T-helper 2 cell (primary cell): ENCODE measurements at regions not wholly inside any gene's neighbourhood (a gene's known extent, or its start where the extent isn't known, plus 50 kb on each side); places are given as distances from the start of the nearest gene placed in this dataset.

Source experiments
- DNase-seq, 5 experiments: peaks; one replicate each; pipeline versions ENCODE4 v3.0.0 to v3.0.0-alpha.2; 2012 to 2022

DNA sequence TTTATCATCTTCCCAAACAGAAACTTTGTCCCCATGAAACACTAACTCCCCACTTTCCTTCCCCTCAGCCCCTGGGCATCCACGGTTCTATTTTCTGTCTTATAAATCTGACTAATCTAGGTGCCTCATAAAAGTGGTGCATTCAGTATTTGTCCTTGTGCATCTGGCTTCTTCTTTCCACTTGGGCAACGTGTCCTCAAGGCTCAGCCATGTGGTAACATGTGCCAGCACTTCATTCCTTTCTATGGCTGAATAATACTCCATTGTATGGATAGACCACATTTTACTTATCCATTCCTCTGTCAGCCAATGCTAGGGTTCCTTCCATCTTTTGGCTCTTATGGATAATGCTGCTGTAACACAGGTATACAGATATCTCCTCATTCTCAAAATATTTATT is 305.0 kb upstream of the RUNX1 start:
- no peak for DNase-seq

DNA sequence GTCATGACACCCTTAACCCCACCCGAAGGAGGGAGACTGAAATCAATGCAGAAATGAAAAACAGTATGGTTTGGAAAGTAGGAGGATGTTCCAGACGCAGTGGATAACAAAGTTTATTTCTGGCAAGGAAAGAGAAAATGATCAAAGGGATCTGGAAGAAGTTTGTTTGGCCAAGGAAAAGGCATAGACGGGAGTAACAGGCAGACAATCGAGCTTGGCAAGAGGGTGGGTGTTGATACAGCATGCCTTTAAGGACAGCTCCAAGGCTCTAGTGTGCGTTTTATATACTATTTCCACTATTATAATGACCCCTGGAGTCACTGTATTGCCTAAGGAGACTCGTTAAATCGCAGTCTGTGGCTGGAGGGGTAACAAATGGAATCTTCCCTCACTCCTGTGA is 303.7 kb upstream of the RUNX1 start:
- no peak for DNase-seq

DNA sequence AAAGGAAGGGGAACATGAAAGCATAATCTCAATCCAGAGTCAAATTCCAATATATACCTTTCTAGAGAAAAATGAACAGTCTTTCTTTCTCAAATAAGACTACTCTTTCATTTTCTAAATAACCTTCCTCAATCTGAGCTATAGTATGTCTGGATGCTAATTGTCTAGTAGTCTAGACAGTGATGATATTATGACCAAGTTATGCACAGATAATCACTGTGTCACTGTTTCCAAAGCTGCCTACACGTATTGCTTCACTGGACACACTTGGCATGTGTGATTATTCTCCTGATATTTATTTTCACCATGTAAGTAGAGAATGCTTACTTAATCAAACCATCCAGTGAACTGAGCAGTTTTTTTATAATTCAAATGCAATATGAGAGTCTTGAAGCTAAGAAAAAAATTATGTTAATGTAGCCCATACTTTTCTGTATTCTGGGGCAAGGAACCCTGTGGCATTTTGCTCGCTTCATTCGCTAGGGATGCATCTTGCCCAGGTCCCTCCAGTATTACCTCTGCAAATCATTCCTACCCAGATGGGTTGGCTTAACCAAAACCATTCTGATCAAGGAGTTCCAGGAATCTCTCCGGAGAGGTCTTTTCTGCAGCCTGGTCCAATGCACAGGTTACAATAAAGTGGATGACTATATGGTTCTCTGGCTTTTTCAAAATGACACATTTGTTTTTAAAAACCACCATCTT is 303.1 kb upstream of the RUNX1 start:
- DNase-seq: no peak

DNA sequence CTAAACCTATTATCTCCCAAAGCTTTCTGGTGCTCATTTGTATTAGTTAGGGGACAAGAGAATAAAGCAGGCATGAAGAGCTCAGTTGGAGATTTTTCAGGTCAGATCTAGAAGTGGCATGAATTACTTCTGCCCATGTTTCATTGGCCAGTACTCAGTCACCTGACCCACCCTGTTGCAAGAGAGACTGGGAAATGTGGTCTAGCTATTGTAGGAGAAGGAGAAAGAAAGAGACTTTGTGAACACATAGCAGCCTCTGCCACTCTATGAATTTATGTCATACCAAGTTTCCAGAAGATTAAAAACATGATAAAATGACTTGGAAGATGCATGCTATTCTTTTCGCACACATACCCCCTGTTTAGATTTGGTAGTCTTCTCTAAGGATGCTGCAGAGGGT is 302.3 kb upstream of the RUNX1 start:
- no peak for DNase-seq

DNA sequence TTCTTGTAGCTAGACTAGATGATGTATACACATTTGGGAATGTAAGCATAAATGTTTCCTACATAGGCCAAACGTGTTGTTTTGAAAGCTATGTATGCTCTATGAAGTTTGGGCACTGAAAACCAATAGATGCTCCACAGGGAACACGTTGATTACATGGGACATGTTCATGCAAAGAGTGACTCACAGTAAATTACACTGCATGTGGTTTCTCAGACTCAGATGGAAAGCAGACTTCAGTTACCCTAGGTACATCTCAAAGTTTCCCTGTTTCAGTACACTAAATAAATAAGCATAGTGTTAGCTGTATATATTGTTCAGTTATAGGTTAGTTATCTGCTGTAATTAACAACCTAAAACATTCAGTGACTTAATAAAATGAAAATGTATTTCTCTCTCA is 301.9 kb upstream of the RUNX1 start:
- DNase-seq: peak in 1 of 5 experiments; percentile 45

DNA sequence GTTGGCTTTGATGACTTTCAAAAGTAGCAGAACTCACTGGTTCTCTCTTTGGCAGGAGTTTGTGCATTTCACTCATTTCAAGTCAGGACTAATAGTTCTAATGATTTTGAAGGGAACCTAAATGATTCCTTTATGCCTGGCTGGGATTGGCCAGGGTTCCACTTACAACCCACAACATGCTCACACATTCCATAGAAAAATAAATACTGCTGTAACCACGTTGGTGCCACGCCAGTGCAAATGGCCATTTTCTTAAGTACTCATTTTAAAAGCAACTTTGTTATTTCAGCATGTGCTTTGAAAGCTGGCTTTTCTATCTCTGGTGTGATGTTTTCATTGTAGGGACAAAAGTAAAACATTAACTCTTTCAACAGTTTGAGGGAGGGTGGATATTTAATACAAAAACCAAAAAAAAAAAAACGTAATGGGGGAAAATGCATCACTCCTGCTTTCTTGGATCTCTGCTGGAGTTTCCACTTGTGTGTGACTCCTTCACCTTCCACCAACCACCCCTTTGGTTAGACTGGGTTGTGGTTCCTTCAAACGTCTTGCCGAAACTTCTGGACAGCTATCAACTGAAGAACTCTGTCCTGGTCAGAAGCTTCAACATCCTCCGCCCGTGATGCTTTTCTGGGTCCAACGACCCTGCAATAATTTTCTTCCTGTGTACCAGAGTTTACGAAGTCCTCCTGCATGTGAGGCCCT is 300.4 kb upstream of the RUNX1 start:
- no peak for DNase-seq

DNA sequence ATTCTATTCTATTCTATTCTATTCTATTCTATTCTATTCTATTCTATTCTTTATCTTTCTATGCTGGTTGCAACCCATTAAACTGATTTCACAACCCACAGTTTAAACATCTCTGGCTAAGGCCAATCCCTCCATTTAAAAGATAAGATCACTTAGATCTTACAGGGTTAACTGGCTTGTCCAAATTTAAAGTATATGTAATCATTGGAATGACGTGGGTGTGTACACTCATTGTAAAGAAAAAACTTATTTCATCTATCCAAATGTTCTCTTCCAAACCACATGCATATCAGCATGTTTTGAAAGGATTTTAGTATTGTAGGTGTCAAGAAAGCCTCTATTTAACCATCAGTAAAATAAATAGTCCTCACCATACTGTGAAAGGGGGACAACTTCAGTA is 299.6 kb upstream of the RUNX1 start:
- DNase-seq: no peak

DNA sequence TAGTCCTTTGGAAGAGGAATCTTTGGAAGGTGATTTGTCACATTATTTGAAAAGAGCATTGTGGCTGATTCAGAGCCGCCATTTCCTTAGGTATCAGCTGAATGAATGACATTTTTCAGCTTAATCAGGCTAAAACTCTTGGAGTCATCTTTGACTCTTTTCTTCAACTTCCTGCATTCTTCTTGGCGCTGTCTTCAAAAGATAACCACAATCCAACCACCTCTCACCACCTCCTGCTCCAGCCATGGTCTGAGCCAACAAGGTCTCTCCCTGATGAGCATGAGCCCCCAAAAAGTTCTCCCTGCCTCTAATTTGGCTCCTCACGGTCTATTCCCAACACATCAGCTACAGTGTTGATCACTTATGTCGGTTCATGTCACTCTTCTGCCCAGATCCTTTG is 297.6 kb upstream of the RUNX1 start:
- DNase-seq: no peak

DNA sequence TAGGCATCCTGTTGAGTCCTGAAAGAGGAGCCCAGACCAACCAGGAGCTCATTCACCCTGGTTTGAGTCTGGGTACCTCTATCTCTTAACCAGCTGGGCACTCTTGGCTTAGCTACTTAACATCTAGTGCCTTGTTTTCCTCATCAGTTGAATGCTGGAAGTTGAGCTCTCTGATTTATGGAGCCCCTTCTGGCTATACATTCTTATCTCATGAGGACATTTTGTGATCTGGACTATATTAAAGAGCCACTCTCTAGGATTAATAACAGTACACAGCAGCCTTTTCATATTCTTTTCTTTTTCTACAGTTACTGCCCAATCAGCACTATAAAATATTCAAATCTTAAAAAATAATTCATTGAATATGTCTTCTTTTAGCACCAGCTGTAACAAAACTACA is 296.9 kb upstream of the RUNX1 start:
- no peak for DNase-seq

DNA sequence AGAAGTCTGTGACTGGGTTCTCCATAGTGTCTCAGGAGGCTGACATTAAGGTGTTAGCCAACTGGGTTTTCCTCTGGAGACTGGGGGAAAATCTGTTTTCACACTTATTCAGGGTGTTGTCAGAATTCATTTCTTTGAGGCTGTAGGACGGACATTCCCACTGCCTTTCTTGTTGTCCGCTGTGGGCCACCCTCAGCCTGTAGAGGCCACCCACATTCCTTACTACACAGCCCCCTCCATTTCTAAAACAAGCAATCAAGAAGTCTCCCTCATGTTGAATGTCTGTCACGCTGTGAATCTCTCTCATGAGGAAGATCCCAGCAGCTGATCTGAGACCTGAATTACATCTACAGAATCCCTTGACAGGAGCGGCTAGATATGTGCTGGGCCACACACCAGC is 295.5 kb upstream of the RUNX1 start:
- DNase-seq: no peak

DNA sequence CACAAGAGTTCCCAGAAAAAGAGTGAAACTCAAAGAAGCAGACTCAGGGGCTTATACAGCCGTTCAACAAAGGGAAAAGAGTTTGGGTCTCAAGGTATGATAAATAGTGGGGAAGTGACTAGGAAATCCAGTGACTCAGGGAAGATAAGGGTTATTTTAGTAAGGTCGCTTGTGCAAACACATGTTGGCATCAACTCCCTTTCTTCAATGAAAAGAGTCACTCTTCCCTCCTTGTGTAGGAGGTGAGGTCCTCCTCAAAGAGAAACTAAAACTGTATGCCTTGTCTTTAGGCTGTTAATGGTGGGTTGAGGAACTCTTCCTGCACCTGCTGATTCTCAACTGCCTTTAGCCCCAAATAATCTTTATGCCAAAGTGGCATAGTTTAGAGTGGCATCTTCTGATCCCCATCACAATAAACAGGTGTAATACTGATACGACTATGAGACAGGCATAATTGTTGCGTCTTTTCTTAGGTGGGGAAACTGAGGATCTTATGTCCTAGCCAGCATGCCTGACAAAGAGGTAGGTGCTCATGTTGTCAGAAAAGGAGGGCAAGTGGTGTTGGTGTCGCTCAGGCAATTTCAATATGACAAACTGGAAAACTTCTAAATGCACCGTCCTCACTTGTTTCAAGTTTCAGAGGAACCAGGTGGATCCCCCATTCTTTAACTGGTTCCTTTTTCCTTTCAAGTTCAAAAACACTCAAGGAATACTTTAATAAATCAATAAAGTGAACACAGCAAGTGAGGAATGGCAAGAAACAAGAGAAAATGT is 294.1 kb upstream of the RUNX1 start:
- DNase-seq: peak in 1 of 5 experiments; percentile 61

DNA sequence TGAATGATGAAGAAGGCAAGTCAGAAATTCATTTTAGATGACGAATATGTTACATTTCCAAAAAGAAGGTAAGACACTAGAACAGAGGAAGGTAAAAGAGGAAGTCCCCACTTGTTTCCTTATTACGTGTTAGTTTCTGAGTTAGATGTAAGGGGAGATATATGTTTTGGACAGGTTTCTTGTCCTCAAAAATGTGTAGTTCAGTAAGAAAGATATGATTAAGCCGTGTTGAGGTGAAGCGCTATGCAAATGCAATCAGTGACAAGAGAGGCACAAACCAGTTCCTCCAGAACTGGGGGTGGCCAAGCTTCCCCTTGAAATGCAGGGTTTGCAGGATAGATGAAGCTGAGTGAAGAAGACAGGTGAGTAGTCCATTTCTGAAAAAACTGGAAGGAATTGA is 293.3 kb upstream of the RUNX1 start:
- peak in 2 of 5 experiments; percentile 18 to 90 for DNase-seq

DNA sequence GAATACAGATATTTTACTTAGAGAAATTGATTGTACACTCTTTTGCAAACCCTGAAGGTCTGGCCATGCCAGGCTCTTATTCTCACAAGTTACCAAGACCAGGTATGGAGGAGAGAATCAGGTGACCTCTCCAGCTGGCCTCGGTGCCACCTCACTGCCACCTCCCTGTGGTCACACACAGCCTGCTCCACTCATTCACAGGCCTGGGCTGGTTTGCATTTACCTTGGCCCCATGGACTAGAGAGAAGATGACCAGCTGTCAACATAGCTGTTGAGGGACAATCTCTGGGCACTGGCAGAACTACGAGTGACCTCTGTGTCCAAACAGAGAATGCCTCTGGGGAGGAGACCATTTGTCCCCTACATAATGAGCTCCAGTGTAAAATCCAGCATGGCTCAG is 291.2 kb upstream of the RUNX1 start:
- no peak for DNase-seq

DNA sequence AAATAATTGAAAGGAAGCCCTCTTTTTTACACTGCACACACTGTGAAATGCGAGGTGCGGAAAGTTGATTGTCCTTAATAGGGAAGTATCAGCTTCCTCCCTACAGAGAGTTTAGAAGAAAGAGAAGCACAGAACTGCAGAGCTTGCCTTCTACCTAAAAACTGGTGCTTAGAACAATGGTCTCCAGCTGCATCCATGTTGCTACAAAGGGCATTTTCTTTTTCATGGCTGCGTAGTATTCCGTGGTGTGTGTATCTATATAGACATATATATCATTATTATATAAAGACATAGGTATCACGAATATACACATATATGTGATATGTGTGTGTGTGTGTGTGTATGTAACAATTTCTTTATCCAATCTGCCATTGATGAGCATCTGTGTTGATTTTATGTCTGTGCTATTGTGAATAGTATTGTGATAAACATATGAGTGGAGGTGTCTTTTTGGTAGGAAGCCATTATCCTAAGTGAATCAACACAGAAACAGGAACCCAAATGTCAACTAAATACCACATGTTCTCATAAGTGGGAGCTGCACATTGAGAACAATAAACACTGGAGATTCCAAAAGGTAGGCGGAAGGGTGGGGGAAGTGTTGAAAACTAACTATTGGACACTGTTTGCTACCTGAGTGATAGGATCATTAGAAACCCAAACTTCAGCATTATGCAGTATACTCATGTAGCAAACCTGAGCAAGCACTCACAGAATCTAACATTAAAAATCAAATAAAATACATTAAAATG is 290.0 kb upstream of the RUNX1 start:
- no peak for DNase-seq

DNA sequence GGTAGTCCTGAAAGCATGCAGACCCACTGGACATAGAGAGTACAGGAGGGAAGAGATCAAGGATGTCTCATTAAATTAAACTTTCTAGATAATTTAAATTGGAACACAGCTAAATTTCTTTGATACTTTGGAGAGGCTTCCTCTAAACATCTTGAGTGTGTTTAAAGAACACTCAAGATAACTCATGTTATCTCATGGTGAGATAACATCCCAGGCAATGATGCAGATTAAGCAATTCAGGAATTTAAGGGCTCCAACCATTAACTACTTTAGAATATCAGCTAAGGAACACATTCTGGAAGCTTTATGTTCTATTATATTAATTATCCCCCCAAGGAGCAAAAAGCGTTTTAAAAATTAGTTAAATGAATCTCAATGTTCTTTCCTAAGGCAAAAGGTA is 289.2 kb upstream of the RUNX1 start:
- no peak for DNase-seq

DNA sequence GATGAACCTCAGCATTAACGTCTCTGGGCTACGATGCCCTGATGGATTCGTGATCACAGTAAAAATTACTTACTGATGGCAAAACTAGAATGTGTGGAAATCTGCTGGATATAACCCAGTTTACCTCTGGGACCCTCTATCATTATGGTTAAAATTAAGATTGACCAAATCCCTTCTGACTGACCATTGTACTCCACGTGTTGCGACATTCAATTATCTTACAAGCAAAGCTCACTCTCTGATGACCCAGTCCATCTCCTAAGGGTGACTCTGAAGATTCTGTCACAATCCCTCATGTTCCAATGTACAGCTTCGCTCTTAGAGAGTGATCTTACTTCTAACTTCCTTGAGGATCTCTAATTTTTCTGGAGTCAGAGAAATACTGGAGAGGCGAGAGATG is 288.5 kb upstream of the RUNX1 start:
- no peak for DNase-seq

DNA sequence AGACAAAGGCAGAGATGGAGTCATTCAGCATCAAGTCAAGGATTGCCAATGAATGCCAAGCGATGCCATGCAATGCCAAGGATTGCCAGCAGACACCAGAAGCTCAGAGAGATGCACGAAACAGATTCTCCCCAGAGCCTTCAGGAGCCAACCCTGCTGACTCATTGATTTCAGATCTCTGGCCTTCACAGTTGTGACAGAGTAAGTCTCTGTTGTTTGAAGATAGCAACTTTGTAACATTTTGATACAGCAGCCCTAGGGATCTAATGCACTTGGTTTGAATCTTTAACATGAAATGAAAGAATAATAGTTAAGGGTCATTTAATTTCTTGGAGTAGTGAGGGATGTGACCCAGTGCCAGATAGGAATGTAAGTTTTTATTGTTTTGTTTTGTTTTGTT is 287.4 kb upstream of the RUNX1 start:
- DNase-seq: no peak

DNA sequence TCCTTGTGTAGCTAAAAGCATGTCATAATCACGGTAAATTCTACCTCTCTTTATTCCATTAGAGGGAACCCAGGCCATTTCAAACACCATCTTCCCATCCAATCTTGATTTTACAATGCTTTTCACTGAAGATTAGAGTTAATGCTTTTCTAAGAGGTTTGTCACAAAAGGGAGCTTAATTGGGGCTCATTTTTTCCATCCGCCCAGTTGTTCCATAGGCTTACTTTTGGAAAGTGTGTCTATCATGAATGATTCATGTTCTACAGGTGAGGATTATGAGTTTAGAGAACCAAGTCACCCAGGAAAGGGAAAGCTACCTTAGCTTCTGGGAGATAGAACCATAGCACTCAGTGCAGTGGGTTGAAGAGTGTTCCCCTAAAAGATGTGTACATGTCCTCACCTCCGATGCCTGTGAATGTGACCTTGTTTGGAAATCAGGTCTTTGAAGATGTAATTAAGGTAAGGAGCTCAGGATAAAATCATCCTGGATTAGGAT is 286.9 kb upstream of the RUNX1 start:
- DNase-seq: no peak

DNA sequence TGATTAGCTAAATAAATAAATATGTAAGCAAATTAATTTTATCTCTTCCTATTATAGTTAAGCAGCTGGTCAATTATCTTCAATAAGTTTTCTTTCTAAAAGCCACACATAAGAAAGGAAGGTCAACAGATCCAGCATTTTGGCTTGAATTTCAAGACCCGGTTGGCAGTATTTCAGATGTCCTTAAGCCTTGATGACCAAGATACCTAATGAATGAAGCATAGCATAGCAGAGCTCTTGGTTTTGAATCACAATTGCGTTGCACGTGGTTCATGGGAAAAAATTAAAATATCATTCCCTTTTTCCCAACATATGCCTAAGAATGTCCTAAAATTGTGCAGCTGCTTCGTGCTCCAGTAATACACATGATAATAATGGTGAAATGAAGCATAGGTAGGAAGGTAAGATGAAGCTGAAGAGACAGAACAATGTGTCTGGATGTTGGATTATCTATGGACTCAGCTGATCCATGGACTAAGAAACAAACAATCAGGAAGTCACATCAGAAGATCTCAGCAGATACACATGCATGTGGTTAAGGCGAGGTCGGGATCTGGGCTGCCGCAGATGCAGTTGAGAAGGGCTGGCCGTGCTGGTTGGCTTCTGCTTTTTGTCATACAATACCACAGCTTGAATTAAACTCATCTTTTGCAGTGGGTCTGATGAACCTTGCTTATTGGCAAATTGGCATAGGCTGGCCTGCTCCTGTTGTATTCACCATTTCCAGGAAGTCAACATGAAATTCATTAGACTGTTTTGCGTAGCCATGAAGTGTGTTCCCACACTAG is 284.9 kb upstream of the RUNX1 start:
- no peak for DNase-seq

DNA sequence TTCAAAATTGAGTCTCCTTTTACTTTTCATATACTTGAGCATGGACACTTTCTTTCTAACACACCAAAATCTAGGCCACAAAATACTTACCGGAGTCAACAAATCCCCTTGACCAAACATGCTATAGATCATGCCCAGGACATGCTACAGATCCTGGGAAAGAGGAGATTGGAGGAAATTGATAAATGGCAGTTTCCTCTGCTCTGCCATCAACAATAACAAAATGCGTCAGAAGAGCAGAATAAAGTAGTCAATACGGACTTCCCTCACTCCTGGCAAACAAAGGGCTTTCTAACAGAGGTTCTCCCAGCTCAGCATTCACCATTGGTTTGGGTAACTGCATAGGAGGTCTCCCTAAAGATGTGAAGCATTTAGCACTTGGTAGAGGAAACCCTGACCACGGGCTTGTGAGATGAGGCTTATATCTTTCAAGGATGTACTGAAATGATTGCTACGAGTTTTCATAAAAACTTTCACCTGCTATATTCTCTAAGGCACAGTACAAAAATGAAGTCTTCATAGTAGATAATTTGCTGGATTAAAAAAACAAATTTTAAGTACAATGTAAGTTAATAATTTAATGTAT is 283.8 kb upstream of the RUNX1 start:
- peak in 1 of 5 experiments; percentile 62 for DNase-seq

DNA sequence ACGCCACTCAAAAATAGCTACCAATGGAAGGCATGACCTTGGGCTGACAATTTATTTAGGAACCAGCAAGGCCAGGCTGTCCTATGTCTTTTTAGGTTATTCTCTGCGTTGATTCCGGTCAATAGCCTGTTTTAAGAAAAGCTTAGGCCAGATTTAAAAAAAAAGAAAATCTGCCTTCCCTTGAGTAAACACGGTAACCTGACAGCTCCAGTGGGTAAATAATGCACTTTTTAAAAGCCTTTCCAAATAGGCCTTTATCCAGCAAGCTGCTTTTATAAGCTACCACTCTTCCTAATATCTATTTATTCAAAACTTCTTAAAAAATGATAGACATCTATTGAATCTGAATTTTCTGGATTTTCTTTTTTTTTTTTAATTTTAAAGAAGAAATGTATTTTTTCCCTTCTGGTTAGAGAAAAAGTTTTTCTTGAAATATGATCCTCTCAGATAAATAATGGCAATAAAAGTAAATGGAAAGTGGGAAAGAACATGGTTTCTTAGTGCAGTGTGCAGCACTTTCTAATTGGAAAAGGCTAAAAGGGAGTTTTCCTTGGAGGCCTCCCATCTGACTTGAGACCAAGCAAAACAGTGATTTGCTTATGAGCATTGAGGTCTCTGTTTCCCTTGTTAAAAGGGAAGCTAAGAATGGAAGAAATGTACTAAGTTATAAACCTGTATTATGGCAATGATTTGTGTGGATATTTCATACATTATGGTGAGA is 281.0 kb upstream of the RUNX1 start:
- DNase-seq: no peak
